CD4-positive, alpha-beta memory T cell (primary cell): ENCODE measurements at regions not wholly inside any gene's neighbourhood (a gene's known extent, or its start where the extent isn't known, plus 50 kb on each side); places are given as distances from the start of the nearest gene placed in this dataset.

Source experiments
- CTCF ChIA-PET: fragments of 350-600 bp; sonication (Branson Sonifier 250); formaldehyde crosslinking; loops from one replicate; lab custom pipeline; 2021; ENCODE audit warnings: inconsistent platforms; ENCODE audit not compliant: partially characterized antibody; lab: Charles Lee
- POLR2A ChIA-PET: fragments of 350-600 bp; sonication (Branson Sonifier 250); formaldehyde crosslinking; loops from one replicate; lab custom pipeline; 2021; ENCODE audit not compliant: partially characterized antibody; lab: Charles Lee
- DNase-seq, 5 donors: peaks; one replicate each; pipeline versions ENCODE4 v3.0.0 to v3.0.0-alpha.2; 2020 to 2022; ENCODE audit warnings: mixed read lengths in 1 of 5
- H3K27ac ChIP-seq: one replicate; pipeline ENCODE4 v1.7.0; 2013; ENCODE audit warnings: low read depth, low read length
- H3K27me3 ChIP-seq: 2 replicates; pipeline ENCODE4 v1.7.0; 2013; ENCODE audit warnings: mild to moderate bottlenecking, low read length, moderate library complexity; ENCODE audit not compliant: insufficient read depth
- H3K36me3 ChIP-seq: 2 replicates; pipeline ENCODE4 v1.7.0; 2013; ENCODE audit warnings: mild to moderate bottlenecking, low read length, moderate library complexity; ENCODE audit not compliant: insufficient read depth
- H3K4me1 ChIP-seq: 2 replicates; pipeline ENCODE4 v1.7.0; 2013; ENCODE audit warnings: mild to moderate bottlenecking, low read length, moderate library complexity; ENCODE audit not compliant: insufficient read depth
- H3K4me3 ChIP-seq, 2 donors: one replicate each; pipeline ENCODE4 v1.7.0; 2013; ENCODE audit warnings: low read length in 2 of 2, mild to moderate bottlenecking in 1 of 2
- H3K9me3 ChIP-seq, 2 donors: one replicate each; pipeline ENCODE4 v1.7.0; 2013; ENCODE audit warnings: low read length in 2 of 2, control low read depth in 1 of 2; ENCODE audit not compliant: control insufficient read depth in 1 of 2
- H3K27ac Mint-ChIP-seq, 7 donors: one replicate each; pipeline ENCODE4 v1.8.0; 2020 to 2021; ENCODE audit warnings: mixed read lengths in 7 of 7, mild to moderate bottlenecking in 6 of 7, inconsistent platforms in 3 of 7, moderate library complexity in 3 of 7
- H3K27me3 Mint-ChIP-seq, 2 donors: one replicate each; pipeline ENCODE4 v1.8.0; 2020 to 2021; ENCODE audit warnings: mixed read lengths in 2 of 2
- H3K36me3 Mint-ChIP-seq, 2 donors: one replicate each; pipeline ENCODE4 v1.8.0; 2020 to 2021; ENCODE audit warnings: mixed read lengths in 2 of 2, inconsistent platforms in 1 of 2, mild to moderate bottlenecking in 1 of 2
- H3K4me1 Mint-ChIP-seq, 4 donors: one replicate each; pipeline ENCODE4 v1.8.0; 2020 to 2021; ENCODE audit warnings: mixed read lengths in 4 of 4, mild to moderate bottlenecking in 1 of 4
- H3K4me3 Mint-ChIP-seq, 8 donors: one replicate each; pipeline ENCODE4 v1.8.0; 2020 to 2021; ENCODE audit warnings: mixed read lengths in 8 of 8, mild to moderate bottlenecking in 7 of 8, moderate library complexity in 6 of 8, inconsistent platforms in 3 of 8
- H3K9me3 Mint-ChIP-seq, 8 donors: one replicate each; pipeline ENCODE4 v1.8.0; 2020 to 2021; ENCODE audit warnings: mixed read lengths in 8 of 8, mild to moderate bottlenecking in 5 of 8, inconsistent platforms in 3 of 8, moderate library complexity in 1 of 8
- intact Hi-C: fragments of 100-400 bp; cut with micrococcal nuclease; formaldehyde crosslinking; loops from one replicate; pipeline ENCODE4 v1.15.1; 2023

DNA sequence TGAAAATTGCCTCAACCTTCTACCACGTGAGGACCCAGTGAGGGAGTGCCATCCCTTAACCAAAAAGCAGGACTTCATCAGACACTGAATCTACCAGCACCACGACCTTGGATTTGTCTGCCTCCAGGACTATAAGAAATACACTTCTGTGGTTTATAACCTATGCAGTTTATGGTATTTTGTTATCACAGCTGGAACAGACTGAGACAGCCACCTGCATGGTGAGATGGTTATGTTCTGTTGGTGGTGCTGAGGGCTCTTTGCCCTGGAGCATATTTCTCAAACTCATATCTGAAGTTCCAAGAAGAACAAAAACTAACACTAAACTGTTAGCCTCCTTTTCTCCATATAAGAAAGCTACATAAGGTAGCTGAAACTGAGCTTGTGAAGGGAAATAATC is 69.8 kb upstream of the RGS18 start:
- DNase-seq, result no peak
- Mint-ChIP-seq H3K27ac (no peak overlapping the region), H3K36me3 (no peaks in the 10 kb centered on the region), H3K9me3 (peaks cover 0 to 7% (median under 1%) of the 10 kb centered on the region in 8 donors), H3K27me3 (no peaks in the 10 kb centered on the region), H3K4me1 (no peaks in the 10 kb centered on the region), H3K4me3 (no peak overlapping the region)
- Histone ChIP-seq H3K36me3 (no peaks in the 10 kb centered on the region), H3K27me3 (no peaks in the 10 kb centered on the region), H3K9me3 (no peaks in the 10 kb centered on the region), H3K4me1 (no peaks in the 10 kb centered on the region), H3K4me3 (no peak overlapping the region), H3K27ac (no peak overlapping the region)
- ChIA-PET CTCF (no interaction called here), POLR2A (no interaction called here)
- intact Hi-C loops, result no loop called here

DNA sequence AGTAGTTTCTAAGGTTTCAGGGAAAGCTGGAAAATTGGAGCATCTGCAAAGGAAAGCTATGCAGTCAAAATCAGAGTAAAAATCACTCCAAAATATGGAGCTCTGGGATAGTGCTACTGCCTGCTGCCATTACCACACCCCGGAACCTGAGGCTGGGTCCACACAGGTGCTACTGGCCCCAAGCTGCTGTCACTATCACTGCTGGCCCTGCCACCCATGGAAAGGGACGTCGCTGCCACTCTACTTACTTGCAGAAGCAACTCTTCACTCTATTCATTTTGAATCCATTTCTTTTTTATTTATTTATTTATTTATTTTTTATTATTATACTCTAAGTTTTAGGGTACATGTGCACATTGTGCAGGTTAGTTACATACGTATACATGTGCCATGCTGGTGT is 60.3 kb upstream of the RGS18 start:
- H3K9me3 Mint-ChIP-seq, result peaks cover 0 to 8% (median 3%) of the 10 kb centered on the region in 8 donors
- H3K27me3 ChIP-seq, result no peaks in the 10 kb centered on the region
- no peaks in the 10 kb centered on the region for H3K36me3 ChIP-seq
- ChIA-PET CTCF (no interaction called here), POLR2A (no interaction called here)
- intact Hi-C loops, result no loop called here
- no peak overlapping the region for H3K4me3 Mint-ChIP-seq
- no peaks in the 10 kb centered on the region for H3K9me3 ChIP-seq
- no peak for DNase-seq
- no peak overlapping the region for H3K27ac Mint-ChIP-seq
- H3K27me3 Mint-ChIP-seq, result no peaks in the 10 kb centered on the region
- H3K27ac ChIP-seq, result no peak overlapping the region
- H3K36me3 Mint-ChIP-seq, result no peaks in the 10 kb centered on the region
- no peak overlapping the region for H3K4me3 ChIP-seq
- no peaks in the 10 kb centered on the region for H3K4me1 ChIP-seq
- H3K4me1 Mint-ChIP-seq, result no peaks in the 10 kb centered on the region

DNA sequence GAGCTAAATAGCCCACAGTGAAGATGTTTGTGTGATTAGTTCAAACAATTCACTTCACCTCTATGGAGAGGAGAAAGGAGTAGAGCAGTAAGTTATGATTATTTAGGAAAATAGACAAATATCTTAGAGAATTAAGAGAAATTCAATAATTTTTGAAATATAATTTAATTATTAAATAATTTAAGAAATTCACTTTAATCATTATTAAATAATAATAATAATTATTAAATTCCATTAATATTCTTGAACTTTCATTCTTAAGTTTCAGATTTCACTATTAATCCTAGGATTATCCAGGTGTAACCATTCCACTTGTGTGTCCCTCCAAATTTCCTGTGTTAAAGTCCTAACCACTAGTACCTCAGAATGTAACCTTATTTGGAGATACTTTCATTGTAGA is 58.9 kb upstream of the RGS18 start:
- H3K9me3 Mint-ChIP-seq, result peaks cover 0 to 8% (median 3%) of the 10 kb centered on the region in 8 donors
- POLR2A ChIA-PET, result no interaction called here
- DNase-seq, result no peak
- Histone ChIP-seq H3K27me3 (no peaks in the 10 kb centered on the region), H3K27ac (no peak overlapping the region), H3K9me3 (no peaks in the 10 kb centered on the region), H3K4me3 (no peak overlapping the region), H3K4me1 (no peaks in the 10 kb centered on the region), H3K36me3 (no peaks in the 10 kb centered on the region)
- no peak overlapping the region for H3K4me3 Mint-ChIP-seq
- no peaks in the 10 kb centered on the region for H3K36me3 Mint-ChIP-seq
- H3K27ac Mint-ChIP-seq, result no peak overlapping the region
- H3K27me3 Mint-ChIP-seq, result no peaks in the 10 kb centered on the region
- H3K4me1 Mint-ChIP-seq, result no peaks in the 10 kb centered on the region
- CTCF ChIA-PET, result no interaction called here
- intact Hi-C loops, result no loop called here

DNA sequence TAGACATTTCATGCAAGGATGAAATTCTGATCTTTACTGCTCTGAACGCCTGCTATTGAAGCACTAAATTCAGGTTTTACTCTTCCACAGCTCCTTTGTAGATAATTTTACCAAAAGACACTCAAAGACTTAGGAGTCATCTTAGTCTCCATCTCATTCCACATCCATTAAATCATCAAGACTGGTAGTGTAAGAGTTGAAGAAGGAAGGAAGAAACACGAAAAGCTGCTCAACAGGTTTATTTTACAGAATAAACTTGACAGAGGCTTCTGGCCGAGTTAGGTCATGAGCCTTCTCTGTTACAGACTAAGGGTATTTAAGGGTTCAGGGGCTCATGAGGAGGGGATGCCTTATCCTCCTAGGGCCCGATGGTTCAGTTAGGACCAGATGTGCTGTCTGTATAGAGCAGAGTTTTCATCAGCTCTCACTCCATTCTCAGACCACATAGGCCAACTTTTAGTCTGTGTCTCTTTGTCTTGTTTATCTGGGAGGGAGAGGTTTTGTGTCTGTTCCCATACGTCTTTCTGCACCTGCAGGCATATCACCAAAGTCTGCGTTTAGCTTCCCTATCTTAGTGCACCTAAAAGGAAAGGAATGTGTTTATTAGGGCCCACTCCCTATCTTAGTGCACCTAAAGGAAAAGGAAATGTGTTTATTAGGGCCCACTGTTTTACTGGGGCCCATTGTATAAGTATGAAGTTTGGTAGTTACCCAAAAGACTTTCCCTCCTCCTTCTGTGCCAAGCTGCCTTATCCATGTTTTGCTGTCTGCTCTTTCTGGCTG is 57.4 kb upstream of the RGS18 start:
- Mint-ChIP-seq H3K4me3 (no peak overlapping the region), H3K36me3 (no peaks in the 10 kb centered on the region), H3K27me3 (no peaks in the 10 kb centered on the region), H3K4me1 (no peaks in the 10 kb centered on the region), H3K9me3 (peaks cover 0 to 4% (median 0%) of the 10 kb centered on the region in 8 donors), H3K27ac (no peak overlapping the region)
- ChIA-PET POLR2A (interaction anchor here (0.5 kb wide), 1 partner anchor 23 kb away, joined by 3 read pairs; no protein-coding TSS in a partner anchor), CTCF (interaction anchor here (0.6 kb wide), 1 partner anchor 35 kb away, joined by 3 read pairs; no protein-coding TSS in a partner anchor)
- Histone ChIP-seq H3K9me3 (no peaks in the 10 kb centered on the region), H3K4me1 (no peaks in the 10 kb centered on the region), H3K36me3 (no peaks in the 10 kb centered on the region), H3K4me3 (no peak overlapping the region), H3K27me3 (no peaks in the 10 kb centered on the region), H3K27ac (no peak overlapping the region)
- no peak for DNase-seq
- intact Hi-C loops, result no loop called here

- Mint-ChIP-seq H3K27me3 (no peaks in the 10 kb centered on the region), H3K4me3 (no peak overlapping the region), H3K27ac (no peak overlapping the region), H3K9me3 (peaks cover 0 to 2% (median 0%) of the 10 kb centered on the region in 8 donors), H3K36me3 (no peaks in the 10 kb centered on the region), H3K4me1 (no peaks in the 10 kb centered on the region)
- Histone ChIP-seq H3K4me1 (no peaks in the 10 kb centered on the region), H3K27ac (no peak overlapping the region), H3K9me3 (no peaks in the 10 kb centered on the region), H3K27me3 (no peaks in the 10 kb centered on the region), H3K36me3 (no peaks in the 10 kb centered on the region), H3K4me3 (no peak overlapping the region)
- intact Hi-C loops, result no loop called here
- ChIA-PET POLR2A (no interaction called here), CTCF (no interaction called here)
- DNase-seq, result no peak
These were observed 54.1 kb upstream of the RGS18 start for GRCh38 chr1:192104128-192104527.

GRCh38 chr1:192104852-192105251 is 53.4 kb upstream of the RGS18 start:
- Histone ChIP-seq H3K4me3 (no peak overlapping the region), H3K27ac (no peak overlapping the region), H3K36me3 (no peaks in the 10 kb centered on the region), H3K4me1 (no peaks in the 10 kb centered on the region), H3K9me3 (no peaks in the 10 kb centered on the region), H3K27me3 (no peaks in the 10 kb centered on the region)
- intact Hi-C loops, result no loop called here
- ChIA-PET POLR2A (no interaction called here), CTCF (no interaction called here)
- peaks cover 0 to 2% (median 0%) of the 10 kb centered on the region in 8 donors for H3K9me3 Mint-ChIP-seq
- no peak for DNase-seq
- no peak overlapping the region for H3K27ac Mint-ChIP-seq
- no peaks in the 10 kb centered on the region for H3K27me3 Mint-ChIP-seq
- H3K4me1 Mint-ChIP-seq, result no peaks in the 10 kb centered on the region
- no peaks in the 10 kb centered on the region for H3K36me3 Mint-ChIP-seq
- H3K4me3 Mint-ChIP-seq, result no peak overlapping the region

DNA sequence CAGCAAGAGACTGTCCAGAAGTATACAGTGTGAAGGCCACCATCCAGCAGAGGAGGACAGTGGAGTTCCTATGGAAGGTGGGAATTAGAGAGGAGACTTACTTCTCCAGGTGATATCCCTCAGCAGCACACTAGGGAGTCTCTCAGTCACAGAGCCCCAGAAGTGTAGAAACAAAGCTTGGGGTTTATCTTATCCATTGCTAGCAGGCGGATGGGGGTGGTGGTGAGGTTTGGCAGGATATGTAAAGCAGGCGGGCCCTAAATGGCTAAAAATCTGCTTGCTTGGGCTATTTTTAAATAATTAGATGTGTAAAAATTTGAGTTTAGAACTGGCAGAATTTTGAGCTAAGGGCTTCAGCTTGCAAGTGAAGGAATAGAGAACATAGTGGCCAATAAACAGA is 50.1 kb upstream of the RGS18 start:
- H3K27me3 ChIP-seq, result no peaks in the 10 kb centered on the region
- H3K9me3 ChIP-seq, result no peaks in the 10 kb centered on the region
- Mint-ChIP-seq H3K9me3 (peaks cover 0 to 6% (median 0%) of the 10 kb centered on the region in 8 donors), H3K4me3 (no peak overlapping the region), H3K4me1 (no peaks in the 10 kb centered on the region), H3K36me3 (no peaks in the 10 kb centered on the region), H3K27me3 (no peaks in the 10 kb centered on the region), H3K27ac (no peak overlapping the region)
- H3K36me3 ChIP-seq, result no peaks in the 10 kb centered on the region
- no peak for DNase-seq
- H3K4me1 ChIP-seq, result no peaks in the 10 kb centered on the region
- no peak overlapping the region for H3K27ac ChIP-seq
- intact Hi-C loops, result no loop called here
- H3K4me3 ChIP-seq, result no peak overlapping the region
- ChIA-PET POLR2A (no interaction called here), CTCF (no interaction called here)
